ENCODE measurements at regions not wholly inside any gene's neighbourhood (a gene's known extent, or its start where the extent isn't known, plus 50 kb on each side); places are given as distances from the start of the nearest gene placed in this dataset.

- intact Hi-C loops (cut with DNase I), result no loop called here
- no peak for DNase-seq (ENCODE audit: low spot score)
Observed at GRCh38 chr21:35641271-35642016, 418.9 kb downstream of the SETD4 start.

GRCh38 chr21:35637431-35637830 lies 422.9 kb downstream of the SETD4 start:
- no peak for DNase-seq (ENCODE audit: low spot score)
- intact Hi-C loops (cut with DNase I), result no loop called here

GRCh38 chr21:35635994-35636393 lies 424.3 kb downstream of the SETD4 start:
- intact Hi-C loops (cut with DNase I), result no loop called here
- DNase-seq (ENCODE audit: low spot score), result no peak

GRCh38 chr21:35635261-35635660 lies 425.1 kb downstream of the SETD4 start:
- no peak for DNase-seq (ENCODE audit: low spot score)
- intact Hi-C loops (cut with DNase I), result no loop called here

GRCh38 chr21:35633501-35633900 lies 426.8 kb downstream of the SETD4 start:
- intact Hi-C loops (cut with DNase I), result no loop called here
- no peak for DNase-seq (ENCODE audit: low spot score)

- intact Hi-C loops (cut with DNase I), result no loop called here
- no peak for DNase-seq (ENCODE audit: low spot score)
Observed at GRCh38 chr21:35632711-35633110, 427.6 kb downstream of the SETD4 start.

- intact Hi-C loops (cut with DNase I), result no loop called here
Observed at GRCh38 chr21:35628316-35628715, 432.0 kb downstream of the SETD4 start.

GRCh38 chr21:35627462-35627861 lies 432.9 kb downstream of the SETD4 start:
- intact Hi-C loops (cut with DNase I), result no loop called here
- DNase-seq (ENCODE audit: low spot score), result no peak

More at GRCh38 chr21:35628316-35628715, 432.0 kb downstream of the SETD4 start:
- no peak for DNase-seq (ENCODE audit: low spot score)

GRCh38 chr21:35625576-35625975 lies 434.8 kb downstream of the SETD4 start:
- DNase-seq (ENCODE audit: low spot score), result no peak
- intact Hi-C loops (cut with DNase I), result no loop called here

GRCh38 chr21:35624901-35625300 lies 435.4 kb downstream of the SETD4 start:
- DNase-seq (ENCODE audit: low spot score), result no peak
- intact Hi-C loops (cut with DNase I), result no loop called here

GRCh38 chr21:35622612-35623011 lies 437.7 kb downstream of the SETD4 start:
- intact Hi-C loops (cut with DNase I), result no loop called here
- DNase-seq (ENCODE audit: low spot score), result no peak

- intact Hi-C loops (cut with DNase I), result loop anchor here (10.0 kb wide), 1 partner anchor 194 kb away; no protein-coding TSS in a partner anchor
- DNase-seq (ENCODE audit: low spot score), result no peak
Observed at GRCh38 chr21:35619184-35619583, 441.1 kb downstream of the SETD4 start.

- intact Hi-C loops (cut with DNase I), result loop anchor here (10.0 kb wide), 1 partner anchor 193 kb away; no protein-coding TSS in a partner anchor
- no peak for DNase-seq (ENCODE audit: low spot score)
Observed at GRCh38 chr21:35617491-35617890, 442.8 kb downstream of the SETD4 start.

- no peak for DNase-seq (ENCODE audit: low spot score)
- intact Hi-C loops (cut with DNase I), result loop anchor here (10.0 kb wide), 1 partner anchor 191 kb away; no protein-coding TSS in a partner anchor
Observed at GRCh38 chr21:35616090-35616489, 444.2 kb downstream of the SETD4 start.

- intact Hi-C loops (cut with DNase I), result loop anchor here (10.0 kb wide), 1 partner anchor 191 kb away; no protein-coding TSS in a partner anchor
- no peak for DNase-seq (ENCODE audit: low spot score)
Observed at GRCh38 chr21:35615325-35615724, 445.0 kb downstream of the SETD4 start.

GRCh38 chr21:35614396-35614921 lies 445.9 kb downstream of the SETD4 start:
- DNase-seq (ENCODE audit: low spot score), result no peak
- intact Hi-C loops (cut with DNase I), result loop anchor here (10.0 kb wide), 1 partner anchor 190 kb away; no protein-coding TSS in a partner anchor

- no peak for DNase-seq (ENCODE audit: low spot score)
- intact Hi-C loops (cut with DNase I), result loop anchor here (10.0 kb wide), 1 partner anchor 187 kb away; no protein-coding TSS in a partner anchor
Observed at GRCh38 chr21:35611708-35612132, 448.6 kb downstream of the SETD4 start.

- intact Hi-C loops (cut with DNase I), result no loop called here
- no peak for DNase-seq (ENCODE audit: low spot score)
Observed at GRCh38 chr21:35609263-35609662, 451.1 kb downstream of the SETD4 start.

- no peak for DNase-seq (ENCODE audit: low spot score)
- intact Hi-C loops (cut with DNase I), result no loop called here
Observed at GRCh38 chr21:35607406-35607805, 452.9 kb downstream of the SETD4 start.

- no peak for DNase-seq (ENCODE audit: low spot score)
- intact Hi-C loops (cut with DNase I), result no loop called here
Observed at GRCh38 chr21:35606578-35606977, 453.7 kb downstream of the SETD4 start.

- no peak for DNase-seq (ENCODE audit: low spot score)
- intact Hi-C loops (cut with DNase I), result no loop called here
Observed at GRCh38 chr21:35606146-35606545, 454.2 kb downstream of the SETD4 start.

Data from cardiac septum (tissue), 1 donor.